ENCODE measurements at regions not wholly inside any gene's neighbourhood (a gene's known extent, or its start where the extent isn't known, plus 50 kb on each side); places are given as distances from the start of the nearest gene placed in this dataset.
"Not testable (repeated sequence)": the region's sequence is repeated elsewhere in the genome, so short reads cannot be mapped to it uniquely, and the experiment has no call there.

GRCh38 chr4:147134536-147135210 lies 189.0 kb upstream of the TTC29 start:
- no peak for DNase-seq
- H3K4me1 Mint-ChIP-seq, result no peaks in the 10 kb centered on the region
- H3K36me3 Mint-ChIP-seq (ENCODE audit: low read depth), result no peaks in the 10 kb centered on the region
- intact Hi-C loops (cut with micrococcal nuclease), result no loop called here
- no peak overlapping the region for H3K4me3 Mint-ChIP-seq
- H3K27ac Mint-ChIP-seq, result no peak overlapping the region
- no peaks in the 10 kb centered on the region for H3K27me3 Mint-ChIP-seq
- no peaks in the 10 kb centered on the region for H3K9me3 Mint-ChIP-seq

- Mint-ChIP-seq H3K4me3 (no peak overlapping the region), H3K36me3 (ENCODE audit: low read depth) (no peaks in the 10 kb centered on the region), H3K9me3 (no peaks in the 10 kb centered on the region), H3K4me1 (no peaks in the 10 kb centered on the region), H3K27me3 (no peaks in the 10 kb centered on the region), H3K27ac (no peak overlapping the region)
- intact Hi-C loops (cut with micrococcal nuclease), result no loop called here
- no peak for DNase-seq
Observed at GRCh38 chr4:147136310-147136709, 190.6 kb upstream of the TTC29 start.

GRCh38 chr4:147136751-147137150 lies 191.1 kb upstream of the TTC29 start:
- no peak for DNase-seq
- Mint-ChIP-seq H3K36me3 (ENCODE audit: low read depth) (no peaks in the 10 kb centered on the region), H3K9me3 (no peaks in the 10 kb centered on the region), H3K27ac (no peak overlapping the region), H3K27me3 (no peaks in the 10 kb centered on the region), H3K4me1 (no peaks in the 10 kb centered on the region), H3K4me3 (no peak overlapping the region)
- intact Hi-C loops (cut with micrococcal nuclease), result no loop called here

GRCh38 chr4:147137280-147137679 lies 191.6 kb upstream of the TTC29 start:
- no peak overlapping the region for H3K4me3 Mint-ChIP-seq
- H3K36me3 Mint-ChIP-seq (ENCODE audit: low read depth), result no peaks in the 10 kb centered on the region
- no peaks in the 10 kb centered on the region for H3K9me3 Mint-ChIP-seq
- intact Hi-C loops (cut with micrococcal nuclease), result no loop called here
- H3K27me3 Mint-ChIP-seq, result no peaks in the 10 kb centered on the region
- no peaks in the 10 kb centered on the region for H3K4me1 Mint-ChIP-seq
- H3K27ac Mint-ChIP-seq, result no peak overlapping the region
- DNase-seq, result no peak

GRCh38 chr4:147138171-147138570 lies 192.5 kb upstream of the TTC29 start:
- no peaks in the 10 kb centered on the region for H3K27me3 Mint-ChIP-seq
- H3K4me3 Mint-ChIP-seq, result no peak overlapping the region
- intact Hi-C loops (cut with micrococcal nuclease), result no loop called here
- H3K36me3 Mint-ChIP-seq (ENCODE audit: low read depth), result no peaks in the 10 kb centered on the region
- H3K27ac Mint-ChIP-seq, result no peak overlapping the region
- H3K9me3 Mint-ChIP-seq, result no peaks in the 10 kb centered on the region
- H3K4me1 Mint-ChIP-seq, result no peaks in the 10 kb centered on the region
- no peak for DNase-seq

- Mint-ChIP-seq H3K4me1 (no peaks in the 10 kb centered on the region), H3K36me3 (ENCODE audit: low read depth) (no peaks in the 10 kb centered on the region), H3K27me3 (no peaks in the 10 kb centered on the region), H3K4me3 (no peak overlapping the region), H3K27ac (no peak overlapping the region), H3K9me3 (no peaks in the 10 kb centered on the region)
- intact Hi-C loops (cut with micrococcal nuclease), result no loop called here
- no peak for DNase-seq
Observed at GRCh38 chr4:147139455-147140198, 194.0 kb upstream of the TTC29 start.

GRCh38 chr4:147151763-147152162 lies 206.1 kb upstream of the TTC29 start:
- Mint-ChIP-seq H3K27ac (no peak overlapping the region), H3K36me3 (ENCODE audit: low read depth) (no peaks in the 10 kb centered on the region), H3K4me1 (no peaks in the 10 kb centered on the region), H3K4me3 (no peak overlapping the region), H3K27me3 (peaks cover 5% of the 10 kb centered on the region), H3K9me3 (no peaks in the 10 kb centered on the region)
- no peak for DNase-seq
- intact Hi-C loops (cut with micrococcal nuclease), result no loop called here

GRCh38 chr4:147157860-147158701 lies 212.4 kb upstream of the TTC29 start:
- Mint-ChIP-seq H3K9me3 (no peaks in the 10 kb centered on the region), H3K36me3 (ENCODE audit: low read depth) (no peaks in the 10 kb centered on the region), H3K27ac (no peak overlapping the region), H3K4me1 (no peaks in the 10 kb centered on the region), H3K27me3 (peaks cover 20% of the 10 kb centered on the region), H3K4me3 (no peak overlapping the region)
- intact Hi-C loops (cut with micrococcal nuclease), result no loop called here
- no peak for DNase-seq

GRCh38 chr4:147160908-147161513 lies 215.3 kb upstream of the TTC29 start:
- Mint-ChIP-seq H3K27ac (no peak overlapping the region), H3K9me3 (no peaks in the 10 kb centered on the region), H3K27me3 (peaks cover 23% of the 10 kb centered on the region), H3K4me1 (no peaks in the 10 kb centered on the region), H3K4me3 (no peak overlapping the region), H3K36me3 (ENCODE audit: low read depth) (no peaks in the 10 kb centered on the region)
- peak; percentile 58 for DNase-seq
- intact Hi-C loops (cut with micrococcal nuclease), result loop anchor here (2.0 kb wide), 1 partner anchor 706 kb away; no protein-coding TSS in a partner anchor

- H3K36me3 Mint-ChIP-seq (ENCODE audit: low read depth), result no peaks in the 10 kb centered on the region
Observed at GRCh38 chr4:147163311-147163710, 217.6 kb upstream of the TTC29 start.

GRCh38 chr4:147168200-147168599 lies 222.5 kb upstream of the TTC29 start:
- DNase-seq; H3K9me3 Mint-ChIP-seq; H3K4me3 Mint-ChIP-seq; H3K27ac Mint-ChIP-seq; H3K27me3 Mint-ChIP-seq; H3K4me1 Mint-ChIP-seq; intact Hi-C loops (cut with micrococcal nuclease); H3K36me3 Mint-ChIP-seq (ENCODE audit: low read depth): not testable (repeated sequence)

More at GRCh38 chr4:147163311-147163710, 217.6 kb upstream of the TTC29 start:
- Mint-ChIP-seq H3K4me3 (no peak overlapping the region), H3K27me3 (peaks cover 9% of the 10 kb centered on the region), H3K4me1 (no peaks in the 10 kb centered on the region), H3K27ac (no peak overlapping the region), H3K9me3 (no peaks in the 10 kb centered on the region)
- intact Hi-C loops (cut with micrococcal nuclease), result no loop called here
- no peak for DNase-seq

GRCh38 chr4:147173322-147173721 lies 227.7 kb upstream of the TTC29 start:
- Mint-ChIP-seq H3K27me3 (no peaks in the 10 kb centered on the region), H3K9me3 (no peaks in the 10 kb centered on the region), H3K4me3 (no peak overlapping the region), H3K4me1 (no peaks in the 10 kb centered on the region), H3K36me3 (ENCODE audit: low read depth) (no peaks in the 10 kb centered on the region), H3K27ac (no peak overlapping the region)
- intact Hi-C loops (cut with micrococcal nuclease), result no loop called here
- DNase-seq, result no peak

GRCh38 chr4:147173797-147174432 lies 228.3 kb upstream of the TTC29 start:
- Mint-ChIP-seq H3K4me1 (no peaks in the 10 kb centered on the region), H3K27ac (no peak overlapping the region), H3K36me3 (ENCODE audit: low read depth) (no peaks in the 10 kb centered on the region), H3K4me3 (no peak overlapping the region), H3K27me3 (no peaks in the 10 kb centered on the region), H3K9me3 (no peaks in the 10 kb centered on the region)
- DNase-seq, result no peak
- intact Hi-C loops (cut with micrococcal nuclease), result no loop called here
